ENCODE measurements at regions not wholly inside any gene's neighbourhood (a gene's known extent, or its start where the extent isn't known, plus 50 kb on each side); places are given as distances from the start of the nearest gene placed in this dataset.

DNA sequence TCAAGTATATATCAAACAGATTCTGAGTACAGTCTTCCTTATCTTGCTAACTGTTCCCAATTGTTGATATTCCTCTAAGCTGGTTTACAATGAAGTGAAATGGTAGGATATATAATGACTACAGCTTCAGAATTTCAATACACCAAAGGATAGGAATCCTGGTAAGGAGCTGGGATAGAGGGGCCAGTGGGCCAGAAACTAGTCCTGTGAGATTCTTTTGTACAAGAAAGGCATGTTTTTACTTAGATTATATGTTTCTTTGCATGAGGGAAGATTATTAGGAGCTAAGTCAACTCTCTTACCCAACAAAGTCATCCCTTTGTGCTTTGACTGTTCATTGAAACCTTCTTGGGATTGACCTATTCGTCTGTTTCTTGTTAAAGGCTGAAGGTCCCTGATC is 435.7 kb downstream of the PLK2 start:
- intact Hi-C loops (cut with DNase I), result no loop called here
- 0 to 50% (median 41%) methylated on average over 1 of the region's 1 CpG for WGBS, 3 donors
- H3K9me3 ChIP-seq, result no peaks in the 10 kb centered on the region
- H3K27ac ChIP-seq, result no peak overlapping the region
- no peak overlapping the region for H3K4me3 ChIP-seq
- TF ChIP-seq, protein P1, sequence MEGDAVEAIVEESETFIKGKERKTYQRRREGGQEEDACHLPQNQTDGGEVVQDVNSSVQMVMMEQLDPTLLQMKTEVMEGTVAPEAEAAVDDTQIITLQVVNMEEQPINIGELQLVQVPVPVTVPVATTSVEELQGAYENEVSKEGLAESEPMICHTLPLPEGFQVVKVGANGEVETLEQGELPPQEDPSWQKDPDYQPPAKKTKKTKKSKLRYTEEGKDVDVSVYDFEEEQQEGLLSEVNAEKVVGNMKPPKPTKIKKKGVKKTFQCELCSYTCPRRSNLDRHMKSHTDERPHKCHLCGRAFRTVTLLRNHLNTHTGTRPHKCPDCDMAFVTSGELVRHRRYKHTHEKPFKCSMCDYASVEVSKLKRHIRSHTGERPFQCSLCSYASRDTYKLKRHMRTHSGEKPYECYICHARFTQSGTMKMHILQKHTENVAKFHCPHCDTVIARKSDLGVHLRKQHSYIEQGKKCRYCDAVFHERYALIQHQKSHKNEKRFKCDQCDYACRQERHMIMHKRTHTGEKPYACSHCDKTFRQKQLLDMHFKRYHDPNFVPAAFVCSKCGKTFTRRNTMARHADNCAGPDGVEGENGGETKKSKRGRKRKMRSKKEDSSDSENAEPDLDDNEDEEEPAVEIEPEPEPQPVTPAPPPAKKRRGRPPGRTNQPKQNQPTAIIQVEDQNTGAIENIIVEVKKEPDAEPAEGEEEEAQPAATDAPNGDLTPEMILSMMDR (IDR thresholded peaks at IDR 0.05), result no peak
- TF ChIP-seq POLR2A (IDR thresholded peaks at IDR 0.05), result no peak
- TF ChIP-seq EP300 (IDR thresholded peaks at IDR 0.05), result no peak
- H3K4me1 ChIP-seq (ENCODE audit: insufficient read depth), result no peaks in the 10 kb centered on the region
- H3K27me3 ChIP-seq, result no peaks in the 10 kb centered on the region
- H3K36me3 ChIP-seq, result no peaks in the 10 kb centered on the region
- DNase-seq, result no peak

DNA sequence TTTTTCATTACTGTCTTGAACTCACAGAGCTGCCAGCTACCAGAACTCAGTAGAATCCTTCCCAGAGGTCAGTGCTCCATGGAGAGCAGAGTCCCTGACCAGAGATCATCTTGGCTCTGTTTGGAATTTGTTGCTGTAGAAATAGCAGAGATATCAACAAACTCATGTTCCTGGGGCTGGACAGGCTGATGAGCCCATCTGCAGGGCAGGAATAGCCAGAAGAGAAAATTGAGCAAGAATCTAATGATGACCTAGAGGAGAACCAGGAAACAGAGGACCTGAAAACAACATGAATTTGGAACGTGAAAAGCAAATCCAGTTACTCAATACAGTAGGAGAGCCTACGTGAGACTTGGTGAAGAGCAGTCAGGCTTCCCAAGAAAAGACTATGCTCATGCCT is 437.8 kb downstream of the PLK2 start:
- TF ChIP-seq, protein P1 (IDR thresholded peaks at IDR 0.05), result no peak
- TF ChIP-seq EP300 (IDR thresholded peaks at IDR 0.05), result no peak
- TF ChIP-seq POLR2A (IDR thresholded peaks at IDR 0.05), result no peak
- 28 to 32% (median 31%) methylated on average over 2 of the region's 2 CpGs for WGBS, 3 donors
- peak in 1 of 5 donors; percentile 36 for DNase-seq
- Histone ChIP-seq H3K9me3 (no peaks in the 10 kb centered on the region), H3K27me3 (no peaks in the 10 kb centered on the region), H3K4me3 (no peak overlapping the region), H3K4me1 (ENCODE audit: insufficient read depth) (no peaks in the 10 kb centered on the region), H3K36me3 (no peaks in the 10 kb centered on the region), H3K27ac (no peak overlapping the region)
- intact Hi-C loops (cut with DNase I), result no loop called here

DNA sequence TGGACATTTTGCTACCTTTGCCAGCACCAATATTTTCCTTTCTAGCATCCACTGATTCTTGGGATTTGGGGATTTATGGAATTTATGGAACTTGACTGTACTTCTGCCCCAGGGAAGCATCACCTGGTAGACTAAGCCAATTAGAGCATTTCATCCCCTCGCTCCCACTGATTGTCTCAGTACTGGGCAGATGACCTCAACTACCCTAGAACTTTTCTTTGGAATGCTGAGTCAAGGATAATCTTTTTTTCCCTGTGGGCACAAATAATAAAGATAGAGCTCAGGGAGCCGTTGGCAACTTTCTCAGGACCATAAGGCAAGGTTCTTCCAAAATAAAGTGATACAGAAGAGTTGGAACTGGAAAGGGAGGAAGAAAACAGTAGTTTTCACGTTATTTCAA is 438.4 kb downstream of the PLK2 start:
- no peak for DNase-seq
- H3K36me3 ChIP-seq, result no peaks in the 10 kb centered on the region
- intact Hi-C loops (cut with DNase I), result no loop called here
- no peak overlapping the region for H3K27ac ChIP-seq
- H3K4me1 ChIP-seq (ENCODE audit: insufficient read depth), result no peaks in the 10 kb centered on the region
- H3K4me3 ChIP-seq, result no peak overlapping the region
- no peaks in the 10 kb centered on the region for H3K27me3 ChIP-seq
- TF ChIP-seq, protein P1 (IDR thresholded peaks at IDR 0.05), result no peak
- no peak for TF ChIP-seq POLR2A (IDR thresholded peaks at IDR 0.05)
- no peaks in the 10 kb centered on the region for H3K9me3 ChIP-seq
- 24 to 33% (median 26%) methylated on average over 3 of the region's 3 CpGs for WGBS, 3 donors

DNA sequence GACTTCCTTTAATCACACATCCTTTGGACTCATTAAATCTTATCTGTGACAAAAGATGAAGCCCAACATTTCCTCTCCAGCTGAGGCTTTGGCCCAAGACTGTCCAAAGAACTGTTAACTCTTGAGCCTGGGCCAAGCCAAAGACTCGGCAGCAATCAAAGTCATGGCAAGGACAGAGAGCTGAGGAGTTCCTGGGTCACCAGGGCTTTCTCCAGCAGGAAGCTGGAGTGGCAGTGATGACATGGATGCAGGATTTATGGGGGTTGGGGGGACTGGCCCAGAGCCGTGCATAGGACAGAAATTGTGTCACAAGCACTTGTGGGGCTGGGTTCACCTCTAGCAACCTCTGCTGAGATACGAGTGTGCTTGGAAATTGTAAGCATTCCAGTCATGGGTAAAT is 440.3 kb downstream of the PLK2 start:
- Histone ChIP-seq H3K9me3 (no peaks in the 10 kb centered on the region), H3K27me3 (no peaks in the 10 kb centered on the region), H3K4me3 (no peak overlapping the region), H3K36me3 (no peaks in the 10 kb centered on the region), H3K4me1 (ENCODE audit: insufficient read depth) (no peaks in the 10 kb centered on the region), H3K27ac (no peak overlapping the region)
- WGBS, 3 donors, result 24 to 39% (median 28%) methylated on average over 3 of the region's 3 CpGs
- TF ChIP-seq, protein P1 (IDR thresholded peaks at IDR 0.05), result no peak
- TF ChIP-seq POLR2A (IDR thresholded peaks at IDR 0.05), result no peak
- TF ChIP-seq EP300 (IDR thresholded peaks at IDR 0.05), result no peak
- DNase-seq, result peak in 3 of 5 donors; percentile 20 to 28 (median 24)
- intact Hi-C loops (cut with DNase I), result loop anchor here in 1 of 4 donors (5.0 kb wide), 1 partner anchor 603 kb away; no protein-coding TSS in a partner anchor

All from ovary (tissue), 7 donors.